Middle frontal gyrus (tissue), 1 donor: ENCODE measurements at regions not wholly inside any gene's neighbourhood (a gene's known extent, or its start where the extent isn't known, plus 50 kb on each side); places are given as distances from the start of the nearest gene placed in this dataset.
"Not testable (repeated sequence)": the region's sequence is repeated elsewhere in the genome, so short reads cannot be mapped to it uniquely, and the experiment has no call there.

Source experiments
- DNase-seq: peaks from one replicate; pipeline ENCODE4 v3.0.0-alpha.2; 2015; ENCODE audit warnings: low spot score; ENCODE audit errors: extremely low spot score

DNA sequence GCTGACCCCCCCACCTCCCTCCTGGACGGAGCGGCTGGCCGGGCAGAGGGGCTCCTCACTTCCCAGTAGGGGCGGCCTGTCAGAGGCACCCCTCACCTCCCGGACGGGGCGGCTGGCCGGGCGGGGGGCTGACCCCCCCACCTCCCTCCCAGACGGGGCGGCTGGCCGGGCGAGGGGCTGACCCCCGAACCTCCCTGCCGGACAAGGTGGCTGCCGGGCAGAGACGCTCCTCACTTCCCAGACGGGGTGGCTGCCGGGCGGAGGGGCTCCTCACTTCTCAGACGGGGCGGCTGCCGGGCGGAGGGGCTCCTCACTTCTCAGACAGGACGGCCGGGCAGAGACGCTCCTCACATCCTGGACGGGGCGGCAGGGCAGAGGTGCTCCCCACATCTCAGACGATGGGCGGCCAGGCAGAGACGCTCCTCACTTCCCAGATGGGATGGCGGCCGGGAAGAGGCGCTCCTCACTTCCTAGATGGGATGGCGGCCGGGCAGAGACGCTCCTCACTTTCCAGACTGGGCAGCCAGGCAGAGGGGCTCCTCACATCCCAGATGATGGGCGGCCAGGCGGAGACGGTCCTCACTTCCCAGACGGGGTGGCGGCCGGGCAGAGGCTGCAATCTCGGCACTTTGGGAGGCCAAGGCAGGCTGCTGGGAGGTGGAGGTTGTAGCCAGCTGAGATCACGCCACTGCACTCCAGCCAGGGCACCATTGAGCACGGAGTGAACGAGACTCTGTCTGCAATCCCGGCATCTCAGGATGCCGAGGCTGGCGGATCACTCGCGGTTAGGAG lies 66.2 kb upstream of the PAPPA2 start:
- DNase-seq: not testable (repeated sequence)

- no peak for DNase-seq
Measured at GRCh38 chr1:176391621-176392020, 71.4 kb upstream of the PAPPA2 start.

DNA sequence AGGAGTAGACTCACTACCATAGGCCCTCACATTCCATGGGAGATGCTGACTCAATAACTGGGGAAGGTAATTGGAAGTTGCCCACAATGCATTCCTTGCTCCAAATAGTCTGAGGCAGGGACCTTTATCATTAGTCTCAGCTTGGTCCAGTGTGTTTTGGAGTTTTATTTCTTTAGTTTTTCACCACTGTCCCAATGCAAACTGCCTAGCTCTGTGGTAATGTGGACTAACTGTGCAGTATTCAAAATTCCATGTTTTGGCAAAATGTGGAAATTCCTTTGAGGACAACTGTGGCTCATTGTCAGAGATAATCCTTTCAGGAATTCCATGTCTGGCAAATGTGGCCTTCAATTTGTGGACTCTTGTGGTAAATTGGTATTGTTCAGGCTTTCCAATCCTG lies 78.1 kb upstream of the PAPPA2 start:
- DNase-seq: no peak

DNA sequence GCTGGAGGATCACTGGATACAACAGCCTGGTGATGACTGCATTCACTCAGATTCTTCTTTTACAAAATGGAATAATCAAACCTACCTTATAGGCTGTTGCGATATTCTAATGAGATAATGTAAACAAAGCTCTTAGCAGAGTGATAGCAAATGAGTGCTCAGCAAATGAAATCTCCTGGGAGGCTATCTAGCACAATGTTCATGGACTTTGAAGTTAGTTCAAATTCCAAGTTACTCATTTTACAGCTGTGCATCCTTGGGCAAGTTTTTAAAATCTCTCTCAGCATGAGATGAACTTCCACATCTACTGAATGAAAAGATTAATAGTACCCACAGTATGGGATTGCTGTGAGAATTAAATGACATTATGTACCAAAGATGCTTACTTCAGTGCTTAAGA lies 80.8 kb upstream of the PAPPA2 start:
- DNase-seq: no peak

GRCh38 chr1:176379626-176380339 lies 83.2 kb upstream of the PAPPA2 start:
- no peak for DNase-seq

DNA sequence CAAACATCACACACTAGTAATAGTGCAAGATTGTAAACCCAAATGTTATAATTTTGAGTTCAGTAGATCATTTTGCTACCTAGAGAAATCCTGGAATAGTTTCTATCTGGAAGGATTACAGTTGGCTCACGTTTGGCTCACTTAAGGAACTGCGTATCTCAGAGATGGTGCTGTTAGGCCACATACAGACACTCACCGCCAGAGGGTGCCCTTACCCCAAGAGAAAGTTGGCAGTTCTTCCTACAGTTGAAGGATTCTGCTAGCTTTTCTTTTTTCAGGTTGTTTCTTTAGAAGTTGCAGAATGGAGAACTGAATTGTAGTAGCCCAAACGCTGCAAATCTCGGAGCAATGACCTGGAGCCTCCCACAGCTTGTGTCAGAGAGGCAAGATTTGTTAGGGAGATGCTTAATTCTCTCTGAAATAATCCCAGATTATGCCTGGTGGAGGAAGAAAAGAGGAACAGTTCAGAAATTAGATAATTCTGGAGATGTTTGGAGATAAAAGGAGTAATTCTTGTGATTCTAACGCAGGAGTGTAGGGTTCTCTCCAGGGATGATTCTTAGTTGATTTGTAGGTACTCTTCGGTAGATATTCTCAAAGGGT lies 87.9 kb upstream of the PAPPA2 start:
- DNase-seq: peak; percentile 81

DNA sequence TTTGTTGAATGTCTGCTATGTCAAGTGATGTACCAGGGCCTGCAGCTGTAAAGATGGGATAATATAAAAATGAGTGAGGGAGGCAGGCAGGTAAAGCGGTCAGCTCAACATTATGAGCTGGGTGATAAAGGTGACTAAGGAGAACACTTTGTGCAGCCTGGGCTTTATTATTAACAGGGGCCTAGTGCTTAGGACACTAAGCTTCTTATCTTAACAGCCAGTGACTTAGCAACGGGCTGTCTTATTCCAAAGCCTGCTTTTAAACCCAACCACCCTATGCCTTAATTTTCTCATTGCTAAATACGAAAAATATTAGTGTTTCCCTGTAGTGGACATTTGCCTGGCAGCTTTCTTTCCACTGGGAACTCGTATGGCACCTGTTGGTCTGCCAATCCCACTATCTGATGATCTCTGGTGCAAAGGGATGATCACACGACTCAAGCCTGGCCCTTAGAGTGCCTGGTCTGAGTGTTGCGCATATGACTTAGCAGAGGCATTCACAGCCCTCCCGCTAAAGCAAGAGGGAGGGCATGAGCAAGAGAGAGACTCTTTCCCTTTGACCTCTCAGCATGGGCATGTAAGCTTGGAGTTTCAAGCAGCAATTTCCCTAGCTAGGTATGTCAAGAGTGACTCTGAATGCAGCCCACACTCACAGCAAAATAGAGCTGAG lies 98.6 kb upstream of the PAPPA2 start:
- DNase-seq: no peak

GRCh38 chr1:176349135-176349715 lies 113.8 kb upstream of the PAPPA2 start:
- DNase-seq: not testable (repeated sequence)

- no peak for DNase-seq
Measured at GRCh38 chr1:176341656-176342055, 121.3 kb upstream of the PAPPA2 start.

DNA sequence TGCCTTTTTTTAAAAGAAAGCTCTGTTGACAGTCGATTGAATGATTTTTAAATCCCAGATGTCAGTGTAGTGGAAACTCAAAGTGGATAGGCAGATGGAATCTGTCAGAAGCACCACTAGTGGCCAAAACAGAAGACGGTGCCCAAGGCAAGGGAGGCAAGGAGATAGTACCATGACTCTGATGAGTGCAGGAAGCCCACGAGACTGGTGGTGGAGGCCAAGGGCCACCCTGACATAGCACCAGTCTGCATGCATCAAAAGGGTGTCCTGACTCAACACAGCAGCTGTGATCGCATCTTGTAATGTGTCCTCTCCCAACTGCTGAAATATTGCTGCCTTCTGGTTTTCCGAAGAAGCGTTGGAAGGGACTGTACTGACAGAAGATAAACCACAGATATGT lies 124.1 kb upstream of the PAPPA2 start:
- no peak for DNase-seq

- no peak for DNase-seq
Measured at GRCh38 chr1:176330782-176331181, 123.7 kb upstream of the COP1 start.

GRCh38 chr1:176325664-176326063 lies 118.6 kb upstream of the COP1 start:
- DNase-seq: no peak

GRCh38 chr1:176323472-176323871 lies 116.4 kb upstream of the COP1 start:
- no peak for DNase-seq

DNA sequence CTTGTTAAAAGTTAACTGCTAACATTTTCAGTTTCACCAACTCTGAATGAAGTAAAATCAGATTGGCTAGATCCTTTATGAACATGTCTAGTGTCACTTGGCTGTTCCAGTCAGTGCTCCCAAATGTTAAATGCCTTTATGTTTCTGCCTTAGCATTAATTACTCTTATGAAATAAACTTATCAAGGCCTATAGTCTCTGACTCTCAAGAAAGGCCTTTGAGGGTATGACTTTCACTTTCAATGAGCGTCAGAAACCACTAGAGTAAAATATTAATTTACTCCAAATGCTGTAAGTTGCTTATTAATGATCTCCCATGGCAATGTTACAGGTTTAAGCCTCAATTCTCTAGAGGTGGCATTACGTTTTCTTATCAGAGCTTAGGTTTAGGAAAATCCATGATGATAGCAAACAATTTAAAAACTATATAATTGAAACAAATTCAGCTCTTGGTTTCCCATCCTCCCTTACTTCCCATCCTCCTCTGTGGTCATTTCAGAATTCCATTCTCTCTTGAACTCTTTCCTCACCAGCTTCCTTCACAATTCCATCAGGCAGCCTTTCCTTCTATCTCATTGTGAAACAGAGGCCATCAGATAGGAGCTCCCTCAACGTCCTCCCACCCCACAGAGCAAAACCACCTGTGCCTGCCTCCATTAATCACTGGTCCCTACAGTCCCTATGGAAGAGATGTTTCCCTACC lies 108.6 kb upstream of the COP1 start:
- DNase-seq: no peak

DNA sequence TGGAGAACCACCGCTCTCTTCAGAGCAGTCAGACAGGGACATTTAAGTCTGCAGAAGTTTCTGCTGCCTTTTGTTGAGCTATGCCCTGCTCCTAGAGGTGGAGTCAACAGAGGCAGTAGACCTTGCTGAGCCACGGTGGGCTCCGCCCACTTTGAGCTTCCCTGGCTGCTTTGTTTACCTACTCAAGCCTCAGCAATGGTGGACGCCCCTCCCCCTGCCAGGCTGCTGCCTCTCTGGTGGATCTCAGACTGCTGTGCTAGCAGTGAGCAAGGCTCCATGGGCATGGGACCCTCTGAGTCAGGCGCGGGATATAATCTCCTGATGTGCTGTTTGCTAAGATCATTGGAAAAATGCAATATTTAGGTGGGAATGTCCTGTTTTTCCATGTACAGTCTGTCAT lies 89.5 kb upstream of the COP1 start:
- DNase-seq: not testable (repeated sequence)

DNA sequence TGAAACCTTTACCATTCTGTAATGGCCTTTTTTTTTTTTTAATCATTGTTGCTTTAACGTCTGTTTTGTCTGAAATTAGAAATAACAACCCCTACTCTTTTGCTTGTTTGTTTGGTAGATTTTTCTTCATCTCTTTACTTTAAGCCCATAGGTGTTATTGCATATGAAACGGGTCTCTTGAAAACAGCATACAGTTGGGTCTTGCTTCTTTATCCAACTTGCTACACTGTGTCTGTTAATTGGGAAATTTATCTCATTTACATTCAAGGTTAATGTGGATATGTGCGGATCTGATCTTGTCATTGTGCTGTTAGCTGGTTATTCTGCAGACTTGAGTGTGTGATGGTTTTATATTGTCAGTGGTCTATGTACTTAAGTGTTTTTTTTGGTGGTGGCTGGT lies 78.9 kb upstream of the COP1 start:
- no peak for DNase-seq

GRCh38 chr1:176271572-176271971 lies 64.5 kb upstream of the COP1 start:
- DNase-seq: no peak
